Spleen (tissue), 11 donors: ENCODE measurements at regions not wholly inside any gene's neighbourhood (a gene's known extent, or its start where the extent isn't known, plus 50 kb on each side); places are given as distances from the start of the nearest gene placed in this dataset.

Experiments
- DNase-seq: peaks from one replicate; pipeline ENCODE4 v3.0.0-alpha.2; 2020
- H3K27ac ChIP-seq, 8 donors: fragments of 200-600 bp; sonication (generic) in 7 of 8; 1 replicate in 4 of 8; 2 replicates in 4 of 8; pipeline versions ENCODE4 v1.5.0 to v1.8.0; 2016 to 2021; ENCODE audit warnings: inconsistent platforms in 4 of 8, mild to moderate bottlenecking in 4 of 8, moderate library complexity in 1 of 8
- H3K27me3 ChIP-seq, 7 donors: fragments of 200-600 bp; sonication (generic) in 6 of 7; replicated peaks in 1 of 7; 1 replicate in 4 of 7; 2 replicates in 3 of 7; pipeline versions ENCODE4 v1.5.0 to v1.8.0; 2016 to 2021; ENCODE audit warnings: inconsistent platforms in 3 of 7, mild to moderate bottlenecking in 1 of 7
- H3K36me3 ChIP-seq, 6 donors: fragments of 200-600 bp; sonication (generic) in 5 of 6; 1 replicate in 4 of 6; 2 replicates in 2 of 6; pipeline versions ENCODE4 v1.5.0 to v1.8.0; 2016 to 2021; ENCODE audit warnings: inconsistent platforms in 2 of 6
- H3K4me1 ChIP-seq, 6 donors: fragments of 200-600 bp; sonication (generic) in 5 of 6; 1 replicate in 3 of 6; 2 replicates in 3 of 6; pipeline versions ENCODE4 v1.5.0 to v1.8.0; 2016 to 2021; ENCODE audit warnings: inconsistent platforms in 3 of 6
- H3K4me3 ChIP-seq, 8 donors: fragments of 200-600 bp; sonication (generic) in 7 of 8; 1 replicate in 4 of 8; 2 replicates in 4 of 8; pipeline versions ENCODE4 v1.5.0 to v1.8.0; 2016 to 2021; ENCODE audit warnings: inconsistent platforms in 4 of 8, mild to moderate bottlenecking in 4 of 8, moderate library complexity in 2 of 8
- H3K9me3 ChIP-seq, 8 donors: fragments of 200-600 bp; sonication (generic) in 7 of 8; 1 replicate in 4 of 8; 2 replicates in 4 of 8; pipeline versions ENCODE4 v1.5.0 to v1.8.0; 2016 to 2021; ENCODE audit warnings: inconsistent platforms in 4 of 8
- POLR2A ChIP-seq, 3 donors: fragments of 450-650 bp; IDR thresholded peaks; one replicate each; pipeline ENCODE4 v1.5.1; 2017; ENCODE audit warnings: antibody characterized with exemption in 3 of 3, mild to moderate bottlenecking in 1 of 3
- POLR2AphosphoS5 ChIP-seq, 3 donors: sonication (generic); formaldehyde crosslinking; IDR thresholded peaks; one replicate each; pipeline ENCODE4 v1.5.1; 2017; ENCODE audit warnings: antibody characterized with exemption in 3 of 3
- WGBS, 5 donors: extraction: QIAGEN DNeasy Blood & Tissue Kit in 3 of 5; methylation state at CpG; one replicate each; pipeline versions ENCODE4 v1.1.5 to v1.1.7; 2013 to 2018; 5-methylcytosine and 5-hydroxymethylcytosine counted together
- intact Hi-C: fragments of 100-400 bp; cut with DNase I; formaldehyde crosslinking; loops from one replicate; pipeline ENCODE4 v1.15.0; 2023; ENCODE audit warnings: low total_unique reads
- TF ChIP-seq, protein P1 (sequence below), 11 experiments: fragments of 200-600 bp in 7 of 11; fragments of 450-650 bp in 4 of 11; sonication (generic) in 4 of 11; IDR thresholded peaks in 8 of 11; conservative IDR thresholded peaks in 3 of 11; 1 replicate in 7 of 11; 2 replicates in 4 of 11; pipeline versions ENCODE4 v1.4.0 to v1.8.0; 2016 to 2021; ENCODE audit warnings: antibody characterized with exemption in 11 of 11, inconsistent platforms in 4 of 11, mild to moderate bottlenecking in 1 of 11
- donor health status: healthy with polysubstance abuse.
- donor health status: DM: no; HTN: no; CAD: no; lungs with moderate emphysema.
- donor health status: DM: no; HTN: no; CAD: no.
- donor health status: Bipolar disorder and iron deficiency.
- donor health status: healthy.
- donor health status: DM: no; HTN: no; CAD: no.
- donor health status: DM: yes; HTN: yes; CAD: no.

DNA sequence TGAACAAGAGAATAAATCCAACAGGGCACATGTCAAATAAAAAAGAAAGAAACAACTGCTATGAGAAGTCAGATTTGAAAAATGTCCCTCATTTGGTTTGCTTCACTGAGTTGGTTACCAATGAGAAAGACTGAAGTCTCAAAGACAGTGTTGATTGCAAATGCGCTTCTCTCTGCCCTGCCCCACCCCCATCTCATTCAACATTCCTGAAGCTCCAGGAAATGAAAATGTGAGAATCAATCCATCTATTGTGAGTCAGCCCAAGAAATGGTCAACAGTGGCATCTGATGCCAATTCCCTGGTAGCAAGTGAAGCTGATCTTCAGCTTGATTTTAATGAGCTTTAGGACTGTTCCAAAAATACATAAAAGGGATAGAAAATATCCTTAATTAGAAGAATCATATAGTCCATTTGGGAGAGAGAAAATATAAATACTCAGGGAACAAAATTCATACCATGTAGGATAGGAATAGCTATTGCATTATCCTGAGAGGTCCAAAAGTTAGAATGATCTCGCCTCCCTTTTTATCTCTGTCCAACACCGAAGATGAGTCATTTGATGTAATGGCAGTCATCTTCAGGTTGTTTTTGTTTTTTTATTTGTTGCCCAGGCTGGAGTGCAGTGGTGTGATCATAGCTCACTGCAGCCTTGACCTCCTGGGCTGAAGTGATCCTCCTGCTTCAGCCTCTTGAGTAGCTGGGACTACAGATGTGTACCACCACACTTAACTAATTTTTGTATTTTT, 200.3 kb upstream of the UMPS start:
- Histone ChIP-seq H3K36me3 (no peaks in the 10 kb centered on the region), H3K4me3 (no peak overlapping the region), H3K27ac (no peak overlapping the region), H3K27me3 (peaks cover 0 to 12% (median 0%) of the 10 kb centered on the region in 7 donors), H3K9me3 (peaks cover 0 to 7% (median 0%) of the 10 kb centered on the region in 8 donors), H3K4me1 (no peaks in the 10 kb centered on the region)
- 89 to 99% (median 93%) methylated on average over 3 of the region's 3 CpGs for WGBS, 5 donors
- no peak for TF ChIP-seq POLR2AphosphoS5 (IDR thresholded peaks at IDR 0.05)
- TF ChIP-seq, protein P1, sequence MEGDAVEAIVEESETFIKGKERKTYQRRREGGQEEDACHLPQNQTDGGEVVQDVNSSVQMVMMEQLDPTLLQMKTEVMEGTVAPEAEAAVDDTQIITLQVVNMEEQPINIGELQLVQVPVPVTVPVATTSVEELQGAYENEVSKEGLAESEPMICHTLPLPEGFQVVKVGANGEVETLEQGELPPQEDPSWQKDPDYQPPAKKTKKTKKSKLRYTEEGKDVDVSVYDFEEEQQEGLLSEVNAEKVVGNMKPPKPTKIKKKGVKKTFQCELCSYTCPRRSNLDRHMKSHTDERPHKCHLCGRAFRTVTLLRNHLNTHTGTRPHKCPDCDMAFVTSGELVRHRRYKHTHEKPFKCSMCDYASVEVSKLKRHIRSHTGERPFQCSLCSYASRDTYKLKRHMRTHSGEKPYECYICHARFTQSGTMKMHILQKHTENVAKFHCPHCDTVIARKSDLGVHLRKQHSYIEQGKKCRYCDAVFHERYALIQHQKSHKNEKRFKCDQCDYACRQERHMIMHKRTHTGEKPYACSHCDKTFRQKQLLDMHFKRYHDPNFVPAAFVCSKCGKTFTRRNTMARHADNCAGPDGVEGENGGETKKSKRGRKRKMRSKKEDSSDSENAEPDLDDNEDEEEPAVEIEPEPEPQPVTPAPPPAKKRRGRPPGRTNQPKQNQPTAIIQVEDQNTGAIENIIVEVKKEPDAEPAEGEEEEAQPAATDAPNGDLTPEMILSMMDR (IDR thresholded peaks at IDR 0.05 in 8 of 11, conservative IDR thresholded peaks at IDR 0.05 in 3 of 11), result no peak
- TF ChIP-seq POLR2A (IDR thresholded peaks at IDR 0.05), result no peak
- intact Hi-C loops, result no loop called here
- no peak for DNase-seq

DNA sequence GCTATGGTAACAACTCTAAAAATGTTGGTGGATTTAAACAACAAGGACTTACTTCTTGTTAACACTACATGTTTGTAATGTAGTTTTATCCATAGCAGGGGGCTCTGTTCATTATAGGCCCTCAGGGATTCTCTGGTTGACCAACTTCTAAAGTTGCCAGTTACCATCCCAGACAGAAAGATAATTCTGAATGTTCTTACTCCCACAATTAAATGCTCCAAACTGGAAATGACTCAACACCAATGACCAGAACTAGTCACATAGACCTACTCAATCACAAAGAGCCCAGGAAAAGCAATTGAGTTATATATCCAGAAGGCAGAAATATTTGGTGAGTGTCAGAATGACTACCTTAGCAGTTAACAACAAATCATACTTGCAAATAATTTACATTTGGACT, 199.3 kb upstream of the UMPS start:
- DNase-seq, result no peak
- Histone ChIP-seq H3K4me1 (no peaks in the 10 kb centered on the region), H3K9me3 (no peaks in the 10 kb centered on the region), H3K4me3 (no peak overlapping the region), H3K36me3 (no peaks in the 10 kb centered on the region), H3K27ac (no peak overlapping the region), H3K27me3 (peaks cover 0 to 12% (median 0%) of the 10 kb centered on the region in 7 donors)
- intact Hi-C loops, result no loop called here
- no peak for TF ChIP-seq POLR2A (IDR thresholded peaks at IDR 0.05)
- TF ChIP-seq POLR2AphosphoS5 (IDR thresholded peaks at IDR 0.05), result no peak

DNA sequence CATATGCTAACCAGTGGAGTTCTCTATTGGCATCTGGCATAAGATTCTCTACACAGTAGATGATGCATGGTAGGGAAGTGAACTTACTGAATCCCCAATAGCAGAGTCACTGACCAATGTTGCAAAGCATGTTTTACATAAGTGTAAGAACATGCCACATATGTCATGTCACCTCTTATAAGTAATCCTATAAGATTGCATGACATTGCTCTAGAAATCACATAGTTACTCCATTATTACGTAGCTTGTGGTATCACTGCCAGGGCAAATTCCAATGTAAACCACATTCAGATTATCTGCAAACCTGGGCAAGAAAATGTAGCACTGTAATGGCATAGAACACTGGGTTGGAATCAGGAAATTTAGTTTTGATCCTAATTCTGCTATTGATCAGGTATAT, 198.2 kb upstream of the UMPS start:
- no peak for TF ChIP-seq POLR2A (IDR thresholded peaks at IDR 0.05)
- Histone ChIP-seq H3K27me3 (peaks cover 0 to 14% (median 0%) of the 10 kb centered on the region in 7 donors), H3K4me1 (no peaks in the 10 kb centered on the region), H3K4me3 (no peak overlapping the region), H3K27ac (no peak overlapping the region), H3K36me3 (no peaks in the 10 kb centered on the region), H3K9me3 (no peaks in the 10 kb centered on the region)
- intact Hi-C loops, result no loop called here
- WGBS, 5 donors, result 84 to 90% (median 86%) methylated on average over 1 of the region's 1 CpG
- no peak for DNase-seq

DNA sequence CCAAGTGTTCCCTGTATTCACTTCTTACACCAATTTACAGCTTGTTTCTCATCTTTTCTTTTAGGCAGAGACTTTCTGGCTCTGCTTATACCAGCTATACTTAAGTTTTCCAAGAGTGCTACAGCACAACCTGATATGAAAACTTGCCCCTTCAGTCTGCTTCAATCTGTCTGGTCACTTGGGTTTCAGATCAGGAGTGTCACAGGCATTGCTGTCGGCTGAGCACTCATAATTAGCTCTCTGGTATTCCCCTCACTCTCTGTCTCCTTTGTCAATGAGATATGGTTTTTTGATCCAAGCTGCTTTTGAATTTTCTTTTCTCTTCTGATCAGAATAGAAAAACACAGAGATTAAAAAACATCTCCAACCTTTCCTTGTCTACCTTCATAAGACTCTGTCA, 194.9 kb upstream of the UMPS start:
- DNase-seq, result no peak
- Histone ChIP-seq H3K4me3 (no peak overlapping the region), H3K4me1 (no peaks in the 10 kb centered on the region), H3K9me3 (no peaks in the 10 kb centered on the region), H3K27me3 (peaks cover 0 to 31% (median 0%) of the 10 kb centered on the region in 7 donors), H3K36me3 (no peaks in the 10 kb centered on the region), H3K27ac (no peak overlapping the region)
- intact Hi-C loops, result no loop called here
- 74 to 84% (median 77%) methylated on average over 1 of the region's 1 CpG for whole genome bisulfite sequencing, 5 donors
- TF ChIP-seq, protein P1 (IDR thresholded peaks at IDR 0.05 in 8 of 11, conservative IDR thresholded peaks at IDR 0.05 in 3 of 11), result no peak
- TF ChIP-seq POLR2A (IDR thresholded peaks at IDR 0.05) (no peak), POLR2AphosphoS5 (IDR thresholded peaks at IDR 0.05) (no peak)

DNA sequence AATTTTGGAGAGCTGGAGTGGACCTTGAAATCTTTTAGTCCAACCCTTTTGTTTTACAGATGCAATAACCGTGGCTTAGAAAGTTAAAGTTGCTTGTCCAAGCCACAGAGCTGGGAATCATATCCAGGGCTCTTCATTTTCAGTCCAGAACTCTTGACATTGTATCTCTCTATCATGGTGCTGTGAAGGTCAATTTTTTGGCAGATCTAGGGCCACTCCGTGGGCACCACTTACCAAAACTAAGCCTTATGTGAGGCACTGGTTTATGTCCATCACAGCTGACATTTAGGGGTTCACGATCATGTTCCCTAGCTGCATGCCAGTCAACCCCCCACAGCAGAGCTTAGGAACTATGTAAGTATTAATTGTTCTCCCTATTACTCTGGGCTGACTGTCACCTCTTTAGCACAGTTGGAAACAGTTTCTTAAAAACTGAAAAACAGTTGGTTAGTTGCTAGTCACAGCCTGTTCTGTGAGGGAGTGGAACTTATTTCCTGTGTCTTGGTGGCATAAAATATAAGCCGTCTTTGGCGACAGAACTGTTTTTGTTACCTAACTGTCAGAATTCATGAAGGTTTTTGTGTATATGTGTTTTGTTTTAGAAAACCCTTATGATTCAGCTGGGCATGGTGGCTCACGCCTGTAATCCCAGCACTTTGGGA, 189.6 kb upstream of the UMPS start:
- Histone ChIP-seq H3K27ac (no peak overlapping the region), H3K4me3 (no peak overlapping the region), H3K9me3 (no peaks in the 10 kb centered on the region), H3K36me3 (no peaks in the 10 kb centered on the region), H3K4me1 (no peaks in the 10 kb centered on the region), H3K27me3 (peaks cover 0 to 27% (median 0%) of the 10 kb centered on the region in 7 donors)
- TF ChIP-seq, protein P1 (IDR thresholded peaks at IDR 0.05 in 8 of 11, conservative IDR thresholded peaks at IDR 0.05 in 3 of 11), result no peak
- TF ChIP-seq POLR2AphosphoS5 (IDR thresholded peaks at IDR 0.05), result no peak
- TF ChIP-seq POLR2A (IDR thresholded peaks at IDR 0.05), result no peak
- intact Hi-C loops, result no loop called here
- DNase-seq, result no peak
- WGBS, 5 donors, result 55 to 65% (median 61%) methylated on average over 6 of the region's 6 CpGs
